B cell (primary cell): ENCODE measurements at regions not wholly inside any gene's neighbourhood (a gene's known extent, or its start where the extent isn't known, plus 50 kb on each side); places are given as distances from the start of the nearest gene placed in this dataset.

Source experiments
- ATAC-seq: fragments of 200-7000 bp; cut with Tn5 transposase; one replicate; pipeline ENCODE4 v1.10.0; 2021; ENCODE audit warnings: low read depth, mild to moderate bottlenecking, moderate number of reproducible peaks, moderate library complexity
- CTCF ChIA-PET: fragments of 350-600 bp; sonication (Branson Sonifier 250); formaldehyde crosslinking; loops from one replicate; lab custom pipeline; 2021; ENCODE audit warnings: antibody characterized with exemption, inconsistent platforms; lab: Charles Lee
- POLR2A ChIA-PET: fragments of 350-600 bp; sonication (Branson Sonifier 250); formaldehyde crosslinking; loops from one replicate; lab custom pipeline; 2021; ENCODE audit warnings: antibody characterized with exemption; lab: Charles Lee
- DNase-seq: peaks from one replicate; pipeline ENCODE4 v3.0.0; 2013
- H2AFZ ChIP-seq: 2 replicates; pipeline ENCODE4 v1.6.1; 2012; ENCODE audit warnings: mild to moderate bottlenecking, low read depth, low read length; ENCODE audit not compliant: insufficient read depth, poor library complexity, severe bottlenecking
- H3K27ac ChIP-seq, 2 donors: 1 replicate in 1 of 2; 2 replicates in 1 of 2; pipeline ENCODE4 v1.5.1; 2012 to 2013; ENCODE audit warnings: low read length in 2 of 2, mild to moderate bottlenecking in 2 of 2, moderate library complexity in 1 of 2
- H3K27me3 ChIP-seq, 4 experiments: fragments of 200-600 bp in 1 of 4; sonication (generic) in 1 of 4; replicated peaks in 1 of 4; 1 replicate in 2 of 4; 2 replicates in 2 of 4; pipeline versions ENCODE4 v1.6.1 to v1.7.0; 2013 to 2016; ENCODE audit warnings: low read length in 3 of 4, mild to moderate bottlenecking in 2 of 4, mixed read lengths in 1 of 4, moderate library complexity in 1 of 4; ENCODE audit not compliant: insufficient read depth in 4 of 4, control insufficient read depth in 3 of 4; ENCODE audit errors: control extremely low read depth in 1 of 4
- H3K36me3 ChIP-seq, 2 experiments: replicated peaks in 1 of 2; 1 replicate in 1 of 2; 2 replicates in 1 of 2; pipeline versions ENCODE4 v1.6.1 to v1.7.1; 2013; ENCODE audit warnings: low read length in 1 of 2; ENCODE audit not compliant: insufficient read depth in 2 of 2, control insufficient read depth in 1 of 2; ENCODE audit errors: control extremely low read depth in 1 of 2, extremely low read depth in 1 of 2
- H3K4me1 ChIP-seq, 2 donors: fragments of 200-600 bp in 1 of 2; sonication (generic) in 1 of 2; 1 replicate in 1 of 2; 2 replicates in 1 of 2; pipeline versions ENCODE4 v1.5.1 to v1.6.1; 2013 to 2017; ENCODE audit warnings: low read length in 2 of 2; ENCODE audit not compliant: control insufficient read depth in 2 of 2, insufficient read depth in 2 of 2
- H3K4me2 ChIP-seq: replicated peaks from 2 replicates; pipeline ENCODE3; 2012; ENCODE audit warnings: mild to moderate bottlenecking, low read depth, low read length; ENCODE audit not compliant: poor library complexity, severe bottlenecking
- H3K4me3 ChIP-seq, 5 experiments: fragments of 200-600 bp in 1 of 5; sonication (generic) in 1 of 5; 1 replicate in 3 of 5; 2 replicates in 2 of 5; pipeline versions ENCODE4 v1.5.1 to v1.7.0; 2011 to 2016; ENCODE audit warnings: low read length in 4 of 5, mild to moderate bottlenecking in 4 of 5, low read depth in 2 of 5, control low read depth in 1 of 5, moderate library complexity in 1 of 5; ENCODE audit not compliant: insufficient read depth in 1 of 5; ENCODE audit errors: control extremely low read depth in 1 of 5, extremely low read depth in 1 of 5
- H3K79me2 ChIP-seq: fragments of 200-600 bp; sonication (generic); one replicate; pipeline ENCODE4 v1.6.0; 2016; ENCODE audit warnings: low read length; ENCODE audit not compliant: control insufficient read depth, insufficient read depth
- H3K9ac ChIP-seq: fragments of 200-600 bp; sonication (generic); 2 replicates; pipeline ENCODE4 v1.6.1; 2017; ENCODE audit warnings: mild to moderate bottlenecking, low read length, moderate library complexity
- H3K9me3 ChIP-seq, 3 donors: one replicate each; pipeline versions ENCODE4 v1.6.1 to v1.7.1; 2013; ENCODE audit warnings: low read length in 2 of 3; ENCODE audit not compliant: control insufficient read depth in 2 of 3, insufficient read depth in 1 of 3; ENCODE audit errors: control extremely low read depth in 1 of 3
- H4K20me1 ChIP-seq: 2 replicates; pipeline ENCODE4 v1.6.0; 2012; ENCODE audit warnings: mild to moderate bottlenecking, low read length; ENCODE audit not compliant: insufficient read depth, control insufficient read depth, poor library complexity, severe bottlenecking
- H3K27ac Mint-ChIP-seq: one replicate; pipeline ENCODE4 v1.8.0; 2021; ENCODE audit warnings: mixed read lengths
- H3K27me3 Mint-ChIP-seq: one replicate; pipeline ENCODE4 v1.8.0; 2021; ENCODE audit warnings: mixed read lengths
- H3K4me1 Mint-ChIP-seq: one replicate; pipeline ENCODE4 v1.8.0; 2021; ENCODE audit warnings: mixed read lengths
- H3K4me3 Mint-ChIP-seq: one replicate; pipeline ENCODE4 v1.8.0; 2021; ENCODE audit warnings: mixed read lengths
- H3K9me3 Mint-ChIP-seq: one replicate; pipeline ENCODE4 v1.8.0; 2022; ENCODE audit warnings: mixed read lengths; ENCODE audit not compliant: insufficient read depth
- EZH2 ChIP-seq: IDR thresholded peaks from 2 replicates; pipeline ENCODE4 v1.6.1; 2012; ENCODE audit warnings: borderline replicate concordance, low read depth, mild to moderate bottlenecking, moderate library complexity, low read length; ENCODE audit not compliant: insufficient read depth, poor library complexity, severe bottlenecking
- WGBS: methylation state at CpG from one replicate; pipeline ENCODE4 v1.1.5; 2013; ENCODE audit warnings: missing lambda C conversion rate; ENCODE audit not compliant: insufficient coverage; 5-methylcytosine and 5-hydroxymethylcytosine counted together
- intact Hi-C: fragments of 100-400 bp; cut with micrococcal nuclease; formaldehyde crosslinking; loops from one replicate; pipeline ENCODE4 v1.10.0; 2022
- TF ChIP-seq, protein P1 (sequence below): fragments of 200-600 bp; IDR thresholded peaks from one replicate; pipeline ENCODE4 v1.8.0; 2022; ENCODE audit warnings: antibody characterized with exemption, mild to moderate bottlenecking

- Mint-ChIP-seq H3K9me3 (no peaks in the 10 kb centered on the region), H3K4me3 (no peak overlapping the region), H3K4me1 (no peaks in the 10 kb centered on the region), H3K27me3 (no peaks in the 10 kb centered on the region), H3K27ac (no peak overlapping the region)
- H3K36me3 ChIP-seq: no peaks in the 10 kb centered on the region
- H2AFZ ChIP-seq: no peak overlapping the region
- peaks cover 0 to 10% (median 0%) of the 10 kb centered on the region in 3 donors for H3K9me3 ChIP-seq
- no peaks in the 10 kb centered on the region for H3K27me3 ChIP-seq
- ChIA-PET POLR2A (no interaction called here), CTCF (no interaction called here)
- no peak overlapping the region for H3K9ac ChIP-seq
- H3K79me2 ChIP-seq: no peaks in the 10 kb centered on the region
- TF ChIP-seq EZH2: no peak
- TF ChIP-seq, protein P1, sequence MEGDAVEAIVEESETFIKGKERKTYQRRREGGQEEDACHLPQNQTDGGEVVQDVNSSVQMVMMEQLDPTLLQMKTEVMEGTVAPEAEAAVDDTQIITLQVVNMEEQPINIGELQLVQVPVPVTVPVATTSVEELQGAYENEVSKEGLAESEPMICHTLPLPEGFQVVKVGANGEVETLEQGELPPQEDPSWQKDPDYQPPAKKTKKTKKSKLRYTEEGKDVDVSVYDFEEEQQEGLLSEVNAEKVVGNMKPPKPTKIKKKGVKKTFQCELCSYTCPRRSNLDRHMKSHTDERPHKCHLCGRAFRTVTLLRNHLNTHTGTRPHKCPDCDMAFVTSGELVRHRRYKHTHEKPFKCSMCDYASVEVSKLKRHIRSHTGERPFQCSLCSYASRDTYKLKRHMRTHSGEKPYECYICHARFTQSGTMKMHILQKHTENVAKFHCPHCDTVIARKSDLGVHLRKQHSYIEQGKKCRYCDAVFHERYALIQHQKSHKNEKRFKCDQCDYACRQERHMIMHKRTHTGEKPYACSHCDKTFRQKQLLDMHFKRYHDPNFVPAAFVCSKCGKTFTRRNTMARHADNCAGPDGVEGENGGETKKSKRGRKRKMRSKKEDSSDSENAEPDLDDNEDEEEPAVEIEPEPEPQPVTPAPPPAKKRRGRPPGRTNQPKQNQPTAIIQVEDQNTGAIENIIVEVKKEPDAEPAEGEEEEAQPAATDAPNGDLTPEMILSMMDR: no peak
- no peak overlapping the region for H3K4me2 ChIP-seq
- H3K4me1 ChIP-seq: no peaks in the 10 kb centered on the region
- ATAC-seq: no peak
- intact Hi-C loops: no loop called here
- DNase-seq: no peak
- H3K4me3 ChIP-seq: no peak overlapping the region
- no peaks in the 10 kb centered on the region for H4K20me1 ChIP-seq
- H3K27ac ChIP-seq: no peak overlapping the region
Observed at GRCh38 chr3:81375921-81376320, 385.5 kb downstream of the GBE1 start.

DNA sequence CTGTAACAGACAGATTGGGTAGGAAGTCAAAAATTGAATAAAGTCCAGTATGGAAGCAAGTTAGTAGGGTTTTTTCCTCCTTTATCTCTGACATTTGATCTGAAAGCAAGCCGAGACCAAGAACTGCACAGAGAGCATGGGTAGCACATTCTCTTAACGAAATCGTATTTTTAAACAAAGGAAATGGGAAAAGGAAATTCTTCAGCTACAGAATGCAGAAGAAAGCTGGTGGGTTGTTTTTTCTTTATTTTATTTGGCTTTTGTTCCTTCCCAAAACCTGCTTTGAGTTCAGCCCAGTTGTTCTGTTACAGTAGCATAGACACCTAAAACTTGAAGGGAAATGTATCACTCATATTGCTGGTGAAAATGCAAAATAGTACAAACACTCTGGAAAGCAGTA lies 397.0 kb downstream of the GBE1 start:
- POLR2A ChIA-PET: no interaction called here
- 49% methylated on average over 3 of the region's 3 CpGs for WGBS
- no peaks in the 10 kb centered on the region for H3K4me1 ChIP-seq
- no peak for TF ChIP-seq EZH2
- TF ChIP-seq, protein P1: no peak
- H3K27me3 ChIP-seq: no peaks in the 10 kb centered on the region
- DNase-seq (no peak), ATAC-seq (no peak)
- H3K9ac ChIP-seq: no peak overlapping the region
- Mint-ChIP-seq H3K4me3 (no peak overlapping the region), H3K4me1 (no peaks in the 10 kb centered on the region), H3K27me3 (no peaks in the 10 kb centered on the region), H3K27ac (no peak overlapping the region), H3K9me3 (no peaks in the 10 kb centered on the region)
- no peak overlapping the region for H2AFZ ChIP-seq
- H4K20me1 ChIP-seq: no peaks in the 10 kb centered on the region
- no peaks in the 10 kb centered on the region for H3K79me2 ChIP-seq
- H3K9me3 ChIP-seq: no peaks in the 10 kb centered on the region
- H3K4me2 ChIP-seq: no peak overlapping the region
- CTCF ChIA-PET: no interaction called here
- intact Hi-C loops: no loop called here
- no peak overlapping the region for H3K27ac ChIP-seq
- no peaks in the 10 kb centered on the region for H3K36me3 ChIP-seq
- no peak overlapping the region for H3K4me3 ChIP-seq
